ENCODE measurements at regions not wholly inside any gene's neighbourhood (a gene's known extent, or its start where the extent isn't known, plus 50 kb on each side); places are given as distances from the start of the nearest gene placed in this dataset.

DNA sequence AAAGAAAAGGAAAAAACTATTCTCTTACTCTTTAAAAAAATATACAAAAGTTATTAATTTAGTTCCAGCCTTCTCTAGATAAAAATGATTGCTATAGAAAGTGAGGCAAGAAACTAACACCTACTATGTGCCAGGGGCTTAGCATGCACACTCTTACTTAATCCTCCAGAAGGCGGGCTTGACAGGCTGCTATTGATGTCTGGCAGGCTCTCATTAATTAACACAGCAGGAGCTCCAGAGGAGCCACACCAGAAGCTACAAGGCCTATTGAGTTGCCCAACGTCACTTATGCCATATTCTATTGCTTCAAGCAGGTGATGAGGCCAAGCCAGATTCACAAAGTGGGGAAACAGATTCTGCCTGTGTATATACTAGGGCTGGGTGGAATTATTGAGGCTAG is 54.6 kb upstream of the CLINT1 start:
- Histone ChIP-seq H3K27me3 (ENCODE audit: control insufficient read depth, insufficient read depth, low read length) (no peaks in the 10 kb centered on the region), H3K9me3 (ENCODE audit: control insufficient read depth, insufficient read depth, low read depth, low read length) (no peaks in the 10 kb centered on the region), H3K36me3 (ENCODE audit: control insufficient read depth, insufficient read depth, low read length) (no peaks in the 10 kb centered on the region), H3K27ac (ENCODE audit: insufficient read depth, low read length) (no peak overlapping the region), H3K79me2 (ENCODE audit: control insufficient read depth, insufficient read depth, low read length) (no peaks in the 10 kb centered on the region), H3K4me2 (ENCODE audit: extremely low read depth, insufficient read depth, low read length) (no peak overlapping the region), H4K20me1 (ENCODE audit: control insufficient read depth, extremely low read depth, insufficient read depth, low read length) (no peaks in the 10 kb centered on the region), H2AFZ (ENCODE audit: low read length) (no peak overlapping the region), H3K4me1 (ENCODE audit: control insufficient read depth, extremely low read depth, insufficient read depth, low read length) (no peaks in the 10 kb centered on the region), H3K9ac (ENCODE audit: insufficient read depth, low read length) (no peak overlapping the region), H3K4me3 (replicated peaks in 1 of 4; ENCODE audit: control extremely low read depth in 1 of 4, insufficient read depth in 1 of 4, low read depth in 3 of 4, low read length in 4 of 4) (no peak overlapping the region)
- DNase-seq (ENCODE audit: low read depth in 2 of 2) = no peak
- TF ChIP-seq, protein P1, sequence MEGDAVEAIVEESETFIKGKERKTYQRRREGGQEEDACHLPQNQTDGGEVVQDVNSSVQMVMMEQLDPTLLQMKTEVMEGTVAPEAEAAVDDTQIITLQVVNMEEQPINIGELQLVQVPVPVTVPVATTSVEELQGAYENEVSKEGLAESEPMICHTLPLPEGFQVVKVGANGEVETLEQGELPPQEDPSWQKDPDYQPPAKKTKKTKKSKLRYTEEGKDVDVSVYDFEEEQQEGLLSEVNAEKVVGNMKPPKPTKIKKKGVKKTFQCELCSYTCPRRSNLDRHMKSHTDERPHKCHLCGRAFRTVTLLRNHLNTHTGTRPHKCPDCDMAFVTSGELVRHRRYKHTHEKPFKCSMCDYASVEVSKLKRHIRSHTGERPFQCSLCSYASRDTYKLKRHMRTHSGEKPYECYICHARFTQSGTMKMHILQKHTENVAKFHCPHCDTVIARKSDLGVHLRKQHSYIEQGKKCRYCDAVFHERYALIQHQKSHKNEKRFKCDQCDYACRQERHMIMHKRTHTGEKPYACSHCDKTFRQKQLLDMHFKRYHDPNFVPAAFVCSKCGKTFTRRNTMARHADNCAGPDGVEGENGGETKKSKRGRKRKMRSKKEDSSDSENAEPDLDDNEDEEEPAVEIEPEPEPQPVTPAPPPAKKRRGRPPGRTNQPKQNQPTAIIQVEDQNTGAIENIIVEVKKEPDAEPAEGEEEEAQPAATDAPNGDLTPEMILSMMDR (conservative IDR thresholded peaks at IDR 0.05 in 1 of 2, IDR thresholded peaks at IDR 0.05 in 1 of 2; ENCODE audit: low read depth in 1 of 2, low read length in 2 of 2) = no peak
- TF ChIP-seq EZH2 (IDR thresholded peaks at IDR 0.05; ENCODE audit: low read length, missing control alignments) = no peak

DNA sequence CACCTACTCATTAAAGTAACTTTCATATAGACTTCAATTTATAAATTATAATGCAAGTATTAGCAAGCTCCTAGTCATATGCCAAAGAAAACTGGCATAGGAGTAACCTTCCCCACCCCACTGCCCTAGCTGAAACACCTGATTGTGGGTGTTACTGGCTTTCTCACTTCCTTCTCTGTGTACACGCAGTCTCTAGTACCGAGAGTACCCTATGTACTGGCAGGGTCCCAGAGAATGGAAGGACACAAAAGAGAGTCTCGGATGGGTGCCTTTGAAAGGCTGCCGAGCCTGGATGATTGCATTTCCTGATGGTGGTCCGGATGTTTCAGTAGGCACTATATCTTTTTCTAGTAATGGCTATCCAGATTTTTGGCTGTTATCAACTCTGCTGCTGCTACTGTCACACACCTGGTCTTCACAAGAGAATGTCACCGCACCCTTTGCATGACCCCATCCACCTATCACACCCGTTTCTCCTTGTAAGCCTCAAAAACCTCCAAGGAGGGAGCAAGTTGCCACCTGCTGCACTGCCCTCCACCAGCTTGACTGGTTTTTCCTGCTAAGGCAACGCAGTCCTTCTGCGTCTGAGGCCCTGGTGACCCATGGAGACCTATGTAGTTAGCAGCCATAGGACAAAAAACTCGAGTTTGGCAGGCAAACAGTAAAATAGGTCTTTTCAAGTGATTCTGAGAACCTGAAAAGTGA is 53.8 kb upstream of the CLINT1 start:
- DNase-seq (ENCODE audit: low read depth in 2 of 2) = no peak
- H3K27me3 ChIP-seq (ENCODE audit: control insufficient read depth, insufficient read depth, low read length) = no peaks in the 10 kb centered on the region
- no peak overlapping the region for H2AFZ ChIP-seq (ENCODE audit: low read length)
- H4K20me1 ChIP-seq (ENCODE audit: control insufficient read depth, extremely low read depth, insufficient read depth, low read length) = no peaks in the 10 kb centered on the region
- H3K4me2 ChIP-seq (ENCODE audit: extremely low read depth, insufficient read depth, low read length) = no peak overlapping the region
- H3K27ac ChIP-seq (ENCODE audit: insufficient read depth, low read length) = no peak overlapping the region
- H3K79me2 ChIP-seq (ENCODE audit: control insufficient read depth, insufficient read depth, low read length) = no peaks in the 10 kb centered on the region
- H3K4me3 ChIP-seq (replicated peaks in 1 of 4; ENCODE audit: control extremely low read depth in 1 of 4, insufficient read depth in 1 of 4, low read depth in 3 of 4, low read length in 4 of 4) = no peak overlapping the region
- TF ChIP-seq, protein P1 (conservative IDR thresholded peaks at IDR 0.05 in 1 of 2, IDR thresholded peaks at IDR 0.05 in 1 of 2; ENCODE audit: low read depth in 1 of 2, low read length in 2 of 2) = no peak
- TF ChIP-seq EZH2 (IDR thresholded peaks at IDR 0.05; ENCODE audit: low read length, missing control alignments) = no peak
- no peaks in the 10 kb centered on the region for H3K36me3 ChIP-seq (ENCODE audit: control insufficient read depth, insufficient read depth, low read length)
- H3K9ac ChIP-seq (ENCODE audit: insufficient read depth, low read length) = no peak overlapping the region
- H3K9me3 ChIP-seq (ENCODE audit: control insufficient read depth, insufficient read depth, low read depth, low read length) = no peaks in the 10 kb centered on the region
- no peaks in the 10 kb centered on the region for H3K4me1 ChIP-seq (ENCODE audit: control insufficient read depth, extremely low read depth, insufficient read depth, low read length)

DNA sequence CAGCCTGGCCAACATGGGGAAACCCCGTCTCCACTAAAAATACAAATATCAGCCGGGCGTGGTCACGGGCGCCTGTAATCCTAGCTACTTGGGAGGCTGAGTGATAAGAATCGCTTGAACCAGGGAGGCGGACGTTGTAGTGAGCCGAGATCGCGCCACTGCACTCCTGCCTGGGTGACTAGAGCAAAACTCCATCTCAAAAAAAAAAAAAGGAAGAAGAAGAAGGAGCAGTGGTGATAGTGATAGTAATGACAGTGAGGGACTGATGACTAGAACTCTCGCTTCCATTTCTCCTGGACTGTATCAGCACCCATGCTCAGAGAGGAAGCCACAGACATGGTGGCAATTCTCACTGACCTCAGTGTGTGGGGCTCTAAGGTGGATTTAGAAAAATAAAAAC is 52.6 kb upstream of the CLINT1 start:
- no peaks in the 10 kb centered on the region for H3K27me3 ChIP-seq (ENCODE audit: control insufficient read depth, insufficient read depth, low read length)
- H2AFZ ChIP-seq (ENCODE audit: low read length) = no peak overlapping the region
- no peaks in the 10 kb centered on the region for H4K20me1 ChIP-seq (ENCODE audit: control insufficient read depth, extremely low read depth, insufficient read depth, low read length)
- no peaks in the 10 kb centered on the region for H3K79me2 ChIP-seq (ENCODE audit: control insufficient read depth, insufficient read depth, low read length)
- H3K4me1 ChIP-seq (ENCODE audit: control insufficient read depth, extremely low read depth, insufficient read depth, low read length) = no peaks in the 10 kb centered on the region
- TF ChIP-seq, protein P1 (conservative IDR thresholded peaks at IDR 0.05 in 1 of 2, IDR thresholded peaks at IDR 0.05 in 1 of 2; ENCODE audit: low read depth in 1 of 2, low read length in 2 of 2) = no peak
- no peak for TF ChIP-seq EZH2 (IDR thresholded peaks at IDR 0.05; ENCODE audit: low read length, missing control alignments)
- no peaks in the 10 kb centered on the region for H3K9me3 ChIP-seq (ENCODE audit: control insufficient read depth, insufficient read depth, low read depth, low read length)
- H3K4me3 ChIP-seq (replicated peaks in 1 of 4; ENCODE audit: control extremely low read depth in 1 of 4, insufficient read depth in 1 of 4, low read depth in 3 of 4, low read length in 4 of 4) = no peak overlapping the region
- no peak overlapping the region for H3K4me2 ChIP-seq (ENCODE audit: extremely low read depth, insufficient read depth, low read length)
- DNase-seq (ENCODE audit: low read depth in 2 of 2) = no peak
- no peak overlapping the region for H3K9ac ChIP-seq (ENCODE audit: insufficient read depth, low read length)
- H3K36me3 ChIP-seq (ENCODE audit: control insufficient read depth, insufficient read depth, low read length) = no peaks in the 10 kb centered on the region
- no peak overlapping the region for H3K27ac ChIP-seq (ENCODE audit: insufficient read depth, low read length)
